AG09319 (cell line): ENCODE measurements at regions not wholly inside any gene's neighbourhood (a gene's known extent, or its start where the extent isn't known, plus 50 kb on each side); places are given as distances from the start of the nearest gene placed in this dataset.

Experiments
- DNase-seq: peaks from one replicate; pipeline ENCODE4 v3.0.0-alpha.2; 2010; ENCODE audit warnings: low read depth; ENCODE audit errors: extremely low read depth
- TF ChIP-seq, protein P1 (sequence below): IDR thresholded peaks from 2 replicates; pipeline ENCODE4 v1.5.1; 2011; ENCODE audit warnings: low read depth, mild to moderate bottlenecking, inconsistent platforms, low read length, moderate library complexity

DNA sequence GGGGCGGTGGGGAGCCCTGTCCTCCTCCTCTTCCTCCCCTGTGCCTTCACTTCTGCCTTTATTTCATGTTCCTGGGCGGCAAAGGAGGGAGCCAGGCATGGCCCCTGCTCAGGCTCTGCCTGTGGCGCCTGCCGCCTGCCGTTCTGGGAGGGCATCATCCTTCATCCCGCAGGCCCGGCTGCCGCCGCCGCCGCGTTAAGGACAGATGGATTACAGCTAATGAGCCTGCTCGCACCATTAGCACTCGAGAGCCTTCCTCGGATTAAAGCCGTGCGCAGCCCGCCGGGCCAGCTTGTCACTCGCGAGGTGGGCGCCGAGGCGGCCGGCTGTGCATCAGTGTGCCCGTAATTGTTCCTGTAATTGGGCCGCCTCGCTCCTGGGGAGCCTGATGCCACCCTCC lies 127.7 kb upstream of the GSE1 start:
- no peak for DNase-seq
- TF ChIP-seq, protein P1, sequence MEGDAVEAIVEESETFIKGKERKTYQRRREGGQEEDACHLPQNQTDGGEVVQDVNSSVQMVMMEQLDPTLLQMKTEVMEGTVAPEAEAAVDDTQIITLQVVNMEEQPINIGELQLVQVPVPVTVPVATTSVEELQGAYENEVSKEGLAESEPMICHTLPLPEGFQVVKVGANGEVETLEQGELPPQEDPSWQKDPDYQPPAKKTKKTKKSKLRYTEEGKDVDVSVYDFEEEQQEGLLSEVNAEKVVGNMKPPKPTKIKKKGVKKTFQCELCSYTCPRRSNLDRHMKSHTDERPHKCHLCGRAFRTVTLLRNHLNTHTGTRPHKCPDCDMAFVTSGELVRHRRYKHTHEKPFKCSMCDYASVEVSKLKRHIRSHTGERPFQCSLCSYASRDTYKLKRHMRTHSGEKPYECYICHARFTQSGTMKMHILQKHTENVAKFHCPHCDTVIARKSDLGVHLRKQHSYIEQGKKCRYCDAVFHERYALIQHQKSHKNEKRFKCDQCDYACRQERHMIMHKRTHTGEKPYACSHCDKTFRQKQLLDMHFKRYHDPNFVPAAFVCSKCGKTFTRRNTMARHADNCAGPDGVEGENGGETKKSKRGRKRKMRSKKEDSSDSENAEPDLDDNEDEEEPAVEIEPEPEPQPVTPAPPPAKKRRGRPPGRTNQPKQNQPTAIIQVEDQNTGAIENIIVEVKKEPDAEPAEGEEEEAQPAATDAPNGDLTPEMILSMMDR: no peak

DNA sequence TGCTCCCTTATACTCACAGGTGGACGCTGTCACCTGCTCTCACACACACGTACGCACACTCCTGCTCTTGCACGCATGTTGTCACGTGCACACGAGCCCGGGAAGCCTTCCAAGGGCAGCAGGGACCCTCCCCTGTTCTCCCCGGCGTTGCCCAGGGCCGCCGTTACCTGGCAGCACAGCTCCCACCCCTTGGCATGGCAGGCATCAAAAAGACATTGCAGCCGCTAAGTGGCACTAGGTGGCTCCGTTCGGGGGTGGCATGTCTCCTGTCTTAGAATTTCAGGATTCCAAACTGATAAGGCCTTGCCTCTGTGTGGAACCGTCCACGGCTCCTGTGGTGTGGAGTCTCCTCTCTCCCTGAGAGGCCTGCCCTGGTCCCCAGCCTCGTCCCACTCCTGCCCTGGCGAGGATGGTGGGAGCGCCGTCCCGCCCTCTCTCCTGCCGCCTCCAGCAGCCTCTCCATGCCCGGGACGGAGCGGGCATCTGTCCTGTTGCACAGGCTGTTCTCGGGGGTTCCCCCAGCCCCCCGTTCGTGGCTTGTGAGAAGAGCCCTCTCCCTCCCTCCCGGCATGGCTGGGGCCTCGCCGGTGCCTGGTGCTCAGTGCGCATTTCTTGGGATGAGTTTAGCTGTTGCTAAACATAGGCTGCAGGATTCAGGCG lies 126.7 kb upstream of the GSE1 start:
- TF ChIP-seq, protein P1: no peak
- DNase-seq: no peak

DNA sequence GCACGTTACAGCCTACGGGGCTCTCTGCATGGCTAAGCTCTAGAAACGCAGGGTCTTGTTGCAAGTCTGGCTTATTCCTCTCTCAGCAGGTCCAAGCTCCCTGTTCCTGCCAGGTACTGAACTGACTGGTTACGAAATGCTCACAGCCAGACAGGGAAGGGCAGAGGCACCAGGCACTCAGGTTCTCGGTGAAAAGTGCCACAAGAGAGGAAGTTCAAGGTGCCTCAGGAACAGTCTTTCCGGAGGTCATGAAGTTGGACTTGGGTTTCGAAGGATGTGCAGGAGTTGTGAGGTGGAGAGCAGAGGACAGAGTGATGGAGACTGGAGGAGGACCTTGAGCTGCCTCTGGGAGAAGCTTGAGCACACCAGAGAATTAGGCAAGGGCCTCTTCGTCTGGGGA lies 124.7 kb upstream of the GSE1 start:
- no peak for DNase-seq
- TF ChIP-seq, protein P1: no peak

DNA sequence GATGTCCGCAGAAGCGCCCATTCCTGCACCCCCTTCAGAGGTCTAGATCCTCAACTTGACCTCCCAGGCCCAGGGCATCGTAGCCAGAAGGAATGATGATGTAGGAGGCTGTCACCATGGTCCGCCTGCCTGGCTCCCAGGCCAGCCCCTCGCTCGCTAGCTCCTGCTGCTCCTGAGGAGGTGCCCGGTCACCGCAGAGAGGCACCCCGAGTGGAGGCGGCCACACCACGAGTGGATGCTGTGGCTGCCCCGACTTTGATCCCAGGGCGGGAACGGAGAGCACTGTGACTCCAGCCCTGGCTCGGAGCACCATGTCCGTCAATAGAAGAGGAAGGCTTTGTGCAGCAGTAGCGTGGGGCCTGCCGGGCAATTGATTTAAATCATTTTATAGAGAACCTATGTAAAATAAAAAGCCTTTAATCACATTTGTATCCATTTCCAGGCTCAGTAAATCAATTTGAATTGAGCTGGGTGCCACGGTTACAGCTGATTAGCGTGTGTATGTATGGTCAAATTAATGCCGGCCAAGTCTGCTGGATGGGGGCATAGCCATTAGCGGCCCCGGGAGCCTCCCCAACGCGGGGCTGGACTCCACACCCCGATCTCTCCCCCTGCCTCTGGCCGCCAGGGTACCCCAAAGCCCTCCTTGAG lies 122.6 kb upstream of the GSE1 start:
- no peak for DNase-seq

DNA sequence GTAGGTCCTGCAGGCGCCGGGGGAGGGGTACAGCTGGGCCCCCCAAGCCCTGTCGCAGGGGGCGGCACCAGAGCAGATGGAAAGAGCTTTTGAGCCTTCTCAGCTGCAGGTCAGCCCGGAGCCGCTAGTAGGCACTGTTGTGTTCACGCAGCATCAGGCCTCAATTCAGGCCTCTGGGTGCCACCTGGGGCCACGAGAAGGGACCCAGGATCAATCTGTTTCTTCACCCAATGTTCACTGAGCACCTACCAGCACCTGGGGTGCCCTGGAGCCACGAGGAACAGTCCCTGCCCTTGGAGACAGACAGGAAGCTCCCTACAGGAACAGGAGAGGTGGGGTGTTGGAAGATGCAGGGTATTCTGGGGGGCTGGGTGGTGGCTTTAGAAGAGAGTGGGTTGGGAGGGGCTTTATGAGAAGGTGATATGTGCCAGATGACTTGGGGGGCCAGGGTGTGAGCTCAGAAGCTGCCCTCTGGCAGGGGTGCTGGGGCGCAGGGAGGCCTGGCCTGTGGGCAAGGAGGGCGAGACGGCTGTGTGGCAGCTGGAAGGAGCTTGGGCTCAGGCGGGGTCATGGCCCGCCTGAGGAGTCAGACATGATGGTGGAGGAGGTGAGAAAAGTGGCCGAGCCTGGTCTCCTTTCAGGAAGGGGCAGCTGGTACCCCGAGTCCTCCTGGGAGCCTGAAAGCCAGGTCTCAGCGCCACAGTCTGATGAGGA lies 121.9 kb upstream of the GSE1 start:
- TF ChIP-seq, protein P1: peak; percentile 7

More for the DNA sequence above, 122.6 kb upstream of the GSE1 start:
- TF ChIP-seq, protein P1: no peak

DNA sequence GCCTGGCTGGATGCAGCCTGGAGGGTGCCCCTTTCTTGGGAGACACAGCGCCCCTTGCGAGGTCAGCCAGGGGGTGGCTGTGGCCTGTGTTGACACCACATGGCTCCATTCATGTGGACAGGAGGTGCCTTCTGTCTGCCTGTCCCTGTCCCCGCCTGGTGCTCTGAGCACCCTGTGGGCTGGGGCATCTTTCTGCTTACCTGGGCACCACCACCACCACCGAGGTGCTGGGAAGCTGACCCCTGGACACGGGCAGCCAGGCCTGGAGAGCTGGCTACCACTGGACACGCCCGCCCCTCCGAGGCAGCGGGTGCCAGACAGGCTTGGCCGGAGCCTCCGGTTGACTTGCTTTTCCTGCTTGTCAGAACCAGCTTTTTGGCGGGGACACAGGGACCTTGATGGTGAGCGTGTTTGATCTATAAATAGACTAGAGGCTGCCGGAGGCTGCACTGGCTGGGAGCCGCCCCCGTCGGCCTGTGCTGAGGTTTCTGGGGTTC lies 121.3 kb upstream of the GSE1 start:
- DNase-seq: no peak
- TF ChIP-seq, protein P1: no peak

More for the DNA sequence above, 121.9 kb upstream of the GSE1 start:
- no peak for DNase-seq
